Tibial nerve (tissue), 4 donors: ENCODE measurements at regions not wholly inside any gene's neighbourhood (a gene's known extent, or its start where the extent isn't known, plus 50 kb on each side); places are given as distances from the start of the nearest gene placed in this dataset.
"Not testable (repeated sequence)": the region's sequence is repeated elsewhere in the genome, so short reads cannot be mapped to it uniquely, and the experiment has no call there.

Experiments used
- DNase-seq, 2 donors: peaks; one replicate each; pipeline ENCODE4 v3.0.0-alpha.2; 2019; ENCODE audit warnings: low spot score in 2 of 2
- H3K27ac ChIP-seq, 4 donors: fragments of 200-600 bp; sonication (generic) in 3 of 4; one replicate each; pipeline ENCODE4 v1.5.1; 2017 to 2019; ENCODE audit warnings: mild to moderate bottlenecking in 1 of 4
- H3K27me3 ChIP-seq, 2 donors: fragments of 200-600 bp; sonication (generic) in 1 of 2; one replicate each; pipeline versions ENCODE4 v1.5.1 to v1.6.0; 2017 to 2019
- H3K36me3 ChIP-seq, 3 donors: fragments of 200-600 bp; sonication (generic); one replicate each; pipeline ENCODE4 v1.5.1; 2018 to 2019
- H3K4me1 ChIP-seq, 4 donors: fragments of 200-600 bp; sonication (generic) in 3 of 4; one replicate each; pipeline ENCODE4 v1.5.1; 2017 to 2019
- H3K4me3 ChIP-seq, 4 donors: fragments of 200-600 bp; sonication (generic) in 3 of 4; one replicate each; pipeline ENCODE4 v1.5.1; 2017 to 2019; ENCODE audit warnings: mild to moderate bottlenecking in 1 of 4, moderate library complexity in 1 of 4
- H3K9me3 ChIP-seq, 4 donors: fragments of 200-600 bp; sonication (generic) in 3 of 4; one replicate each; pipeline ENCODE4 v1.5.1; 2017 to 2019
- EP300 ChIP-seq, 2 donors: sonication (generic); formaldehyde crosslinking; IDR thresholded peaks; one replicate each; pipeline ENCODE4 v1.6.1; 2017; ENCODE audit warnings: antibody characterized with exemption in 2 of 2, mild to moderate bottlenecking in 1 of 2
- POLR2A ChIP-seq, 2 donors: fragments of 450-650 bp; IDR thresholded peaks; one replicate each; pipeline ENCODE4 v1.6.1; 2017; ENCODE audit warnings: antibody characterized with exemption in 2 of 2, mild to moderate bottlenecking in 2 of 2, moderate library complexity in 2 of 2
- WGBS, 2 donors: methylation state at CpG; one replicate each; pipeline ENCODE4 v1.1.5; 2018; 5-methylcytosine and 5-hydroxymethylcytosine counted together
- TF ChIP-seq, protein P1 (sequence below), 5 experiments: fragments of 200-600 bp in 3 of 5; fragments of 450-650 bp in 2 of 5; sonication (generic) in 3 of 5; IDR thresholded peaks; one replicate each; pipeline ENCODE4 v1.5.1; 2016 to 2019; ENCODE audit warnings: antibody characterized with exemption in 5 of 5, mild to moderate bottlenecking in 3 of 5, moderate library complexity in 2 of 5

GRCh38 chr6:140343128-140343527 is 968.7 kb upstream of the CITED2 start:
- TF ChIP-seq EP300 (IDR thresholded peaks at IDR 0.05) (no peak), POLR2A (IDR thresholded peaks at IDR 0.05) (no peak)
- TF ChIP-seq, protein P1, sequence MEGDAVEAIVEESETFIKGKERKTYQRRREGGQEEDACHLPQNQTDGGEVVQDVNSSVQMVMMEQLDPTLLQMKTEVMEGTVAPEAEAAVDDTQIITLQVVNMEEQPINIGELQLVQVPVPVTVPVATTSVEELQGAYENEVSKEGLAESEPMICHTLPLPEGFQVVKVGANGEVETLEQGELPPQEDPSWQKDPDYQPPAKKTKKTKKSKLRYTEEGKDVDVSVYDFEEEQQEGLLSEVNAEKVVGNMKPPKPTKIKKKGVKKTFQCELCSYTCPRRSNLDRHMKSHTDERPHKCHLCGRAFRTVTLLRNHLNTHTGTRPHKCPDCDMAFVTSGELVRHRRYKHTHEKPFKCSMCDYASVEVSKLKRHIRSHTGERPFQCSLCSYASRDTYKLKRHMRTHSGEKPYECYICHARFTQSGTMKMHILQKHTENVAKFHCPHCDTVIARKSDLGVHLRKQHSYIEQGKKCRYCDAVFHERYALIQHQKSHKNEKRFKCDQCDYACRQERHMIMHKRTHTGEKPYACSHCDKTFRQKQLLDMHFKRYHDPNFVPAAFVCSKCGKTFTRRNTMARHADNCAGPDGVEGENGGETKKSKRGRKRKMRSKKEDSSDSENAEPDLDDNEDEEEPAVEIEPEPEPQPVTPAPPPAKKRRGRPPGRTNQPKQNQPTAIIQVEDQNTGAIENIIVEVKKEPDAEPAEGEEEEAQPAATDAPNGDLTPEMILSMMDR (IDR thresholded peaks at IDR 0.05), result no peak
- Histone ChIP-seq H3K4me3 (no peak overlapping the region), H3K36me3 (no peaks in the 10 kb centered on the region), H3K4me1 (peaks cover 0 to 6% (median 3%) of the 10 kb centered on the region in 4 donors), H3K27me3 (no peaks in the 10 kb centered on the region), H3K27ac (no peak overlapping the region), H3K9me3 (peaks cover 0 to 12% (median 0%) of the 10 kb centered on the region in 4 donors)
- 70 to 77% methylated on average over 2 of the region's 2 CpGs for WGBS, 2 donors
- no peak for DNase-seq

DNA sequence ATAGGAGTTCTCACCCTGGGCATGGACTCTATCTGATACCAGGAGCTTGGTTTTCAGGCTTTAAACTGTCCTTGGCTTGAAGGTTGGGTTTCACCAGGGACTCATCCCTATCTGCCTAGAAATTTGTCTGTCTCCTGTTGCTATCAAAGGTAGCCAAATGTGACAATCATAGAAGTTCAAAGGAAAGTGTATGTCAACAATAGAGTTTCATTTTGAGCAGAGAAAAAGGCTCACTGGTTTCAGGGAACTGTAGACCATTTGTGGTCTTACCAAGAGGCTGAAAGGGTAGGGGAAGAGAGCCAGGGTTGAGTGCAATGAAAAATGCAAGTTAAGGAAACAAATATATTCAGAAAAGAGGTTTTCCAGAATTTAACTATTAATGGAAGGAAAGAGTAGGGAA is 966.8 kb upstream of the CITED2 start:
- H3K4me3 ChIP-seq, result no peak overlapping the region
- H3K27me3 ChIP-seq, result no peaks in the 10 kb centered on the region
- TF ChIP-seq EP300 (IDR thresholded peaks at IDR 0.05) (no peak), POLR2A (IDR thresholded peaks at IDR 0.05) (no peak)
- TF ChIP-seq, protein P1 (IDR thresholded peaks at IDR 0.05), result no peak
- H3K9me3 ChIP-seq, result peaks cover 0 to 12% (median 0%) of the 10 kb centered on the region in 4 donors
- H3K4me1 ChIP-seq, result peaks cover 0 to 5% (median 2%) of the 10 kb centered on the region in 4 donors
- H3K27ac ChIP-seq, result no peak overlapping the region
- no peak for DNase-seq
- H3K36me3 ChIP-seq, result no peaks in the 10 kb centered on the region

GRCh38 chr6:140340795-140341194 is 966.3 kb upstream of the CITED2 start:
- WGBS, 2 donors, result 90 to 98% methylated on average over 3 of the region's 3 CpGs
- no peak for TF ChIP-seq EP300 (IDR thresholded peaks at IDR 0.05)
- TF ChIP-seq, protein P1 (IDR thresholded peaks at IDR 0.05), result no peak
- TF ChIP-seq POLR2A (IDR thresholded peaks at IDR 0.05), result no peak
- H3K27me3 ChIP-seq, result no peaks in the 10 kb centered on the region
- no peak overlapping the region for H3K4me3 ChIP-seq
- H3K9me3 ChIP-seq, result peaks cover 0 to 12% (median 0%) of the 10 kb centered on the region in 4 donors
- no peak for DNase-seq
- no peaks in the 10 kb centered on the region for H3K36me3 ChIP-seq
- no peak overlapping the region for H3K27ac ChIP-seq
- H3K4me1 ChIP-seq, result peaks cover 0 to 2% (median 0%) of the 10 kb centered on the region in 4 donors

GRCh38 chr6:140339084-140339483 is 964.6 kb upstream of the CITED2 start:
- not testable (repeated sequence) for H3K4me1 ChIP-seq, H3K36me3 ChIP-seq, H3K27ac ChIP-seq, H3K27me3 ChIP-seq, H3K4me3 ChIP-seq, DNase-seq
- WGBS, 2 donors, result 90 to 91% methylated on average over 2 of the region's 2 CpGs
- H3K9me3 ChIP-seq, result peaks cover 0 to 12% (median 0%) of the 10 kb centered on the region in 4 donors

DNA sequence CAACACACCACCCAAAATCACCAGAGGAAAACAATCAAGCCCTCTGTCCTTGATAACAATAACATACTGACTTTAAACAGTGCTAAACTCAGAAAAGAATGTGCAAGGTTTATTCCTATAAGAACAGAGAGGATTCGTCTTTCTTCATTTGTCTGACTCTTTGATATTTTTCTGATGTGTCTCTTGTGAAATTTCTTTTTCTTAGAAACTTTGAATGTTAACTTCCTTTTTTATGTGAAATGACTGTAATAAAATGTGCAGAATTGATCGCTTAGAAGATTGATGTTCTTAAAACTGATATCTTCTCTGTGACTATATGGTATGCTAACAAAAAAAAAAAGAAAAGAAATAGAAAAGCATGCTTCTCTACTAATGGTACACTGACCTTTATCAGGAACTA is 947.4 kb upstream of the CITED2 start:
- WGBS, 2 donors, result 25 to 26% methylated on average over 2 of the region's 2 CpGs
- peaks cover 0 to 9% (median 0%) of the 10 kb centered on the region in 4 donors for H3K9me3 ChIP-seq
- TF ChIP-seq, protein P1 (IDR thresholded peaks at IDR 0.05), result no peak
- TF ChIP-seq EP300 (IDR thresholded peaks at IDR 0.05), result no peak
- TF ChIP-seq POLR2A (IDR thresholded peaks at IDR 0.05), result no peak

More for the DNA sequence above, 947.4 kb upstream of the CITED2 start:
- no peaks in the 10 kb centered on the region for H3K27me3 ChIP-seq
- peak overlapping the region in 1 of 4 donors; percentile 46 for H3K27ac ChIP-seq
- H3K4me1 ChIP-seq, result peaks cover 0 to 25% (median 18%) of the 10 kb centered on the region in 4 donors
- H3K36me3 ChIP-seq, result no peaks in the 10 kb centered on the region
- no peak overlapping the region for H3K4me3 ChIP-seq
- no peak for DNase-seq
